Breast epithelium (tissue), 4 donors: ENCODE measurements at regions not wholly inside any gene's neighbourhood (a gene's known extent, or its start where the extent isn't known, plus 50 kb on each side); places are given as distances from the start of the nearest gene placed in this dataset.

ENCODE experiments used
- DNase-seq, 2 donors: peaks; one replicate each; pipeline ENCODE4 v3.0.0-alpha.2; 2019; ENCODE audit warnings: low spot score in 2 of 2
- H3K27ac ChIP-seq, 2 donors: fragments of 200-600 bp; sonication (generic) in 1 of 2; one replicate each; pipeline ENCODE4 v1.5.1; 2016 to 2019; ENCODE audit warnings: mild to moderate bottlenecking in 1 of 2
- H3K27me3 ChIP-seq, 2 donors: fragments of 200-600 bp; sonication (generic) in 1 of 2; one replicate each; pipeline versions ENCODE4 v1.5.1 to v1.6.0; 2017 to 2019; ENCODE audit warnings: control low read depth in 1 of 2, mild to moderate bottlenecking in 1 of 2
- H3K36me3 ChIP-seq: fragments of 200-600 bp; one replicate; pipeline ENCODE4 v1.5.1; 2019
- H3K4me1 ChIP-seq, 2 donors: fragments of 200-600 bp; sonication (generic); one replicate each; pipeline ENCODE4 v1.5.1; 2016 to 2019; ENCODE audit warnings: control low read depth in 1 of 2
- H3K4me3 ChIP-seq, 3 donors: fragments of 200-600 bp; sonication (generic); 1 replicate in 2 of 3; 2 replicates in 1 of 3; pipeline ENCODE4 v1.5.1; 2016 to 2019; ENCODE audit warnings: mild to moderate bottlenecking in 3 of 3, moderate library complexity in 2 of 3
- H3K9me3 ChIP-seq, 2 donors: fragments of 200-600 bp; sonication (generic) in 1 of 2; one replicate each; pipeline ENCODE4 v1.5.1; 2016 to 2019; ENCODE audit warnings: control low read depth in 1 of 2
- POLR2A ChIP-seq: fragments of 450-650 bp; IDR thresholded peaks from one replicate; pipeline ENCODE4 v1.6.1; 2016; ENCODE audit warnings: antibody characterized with exemption, mild to moderate bottlenecking, moderate library complexity
- POLR2AphosphoS5 ChIP-seq, 3 donors: sonication (generic); formaldehyde crosslinking; IDR thresholded peaks; one replicate each; pipeline ENCODE4 v1.6.1; 2017; ENCODE audit warnings: antibody characterized with exemption in 3 of 3
- intact Hi-C: fragments of 100-400 bp; cut with DNase I; formaldehyde crosslinking; loops from one replicate; pipeline ENCODE4 v1.15.1; 2023; ENCODE audit warnings: low total_unique reads
- TF ChIP-seq, protein P1 (sequence below), 3 donors: fragments of 450-650 bp; IDR thresholded peaks; one replicate each; pipeline ENCODE4 v1.5.1; 2016 to 2017; ENCODE audit warnings: antibody characterized with exemption in 3 of 3, mild to moderate bottlenecking in 3 of 3, moderate library complexity in 3 of 3

GRCh38 chr1:184896000-184896399, 78.3 kb downstream of the NIBAN1 start:
- no peaks in the 10 kb centered on the region for H3K4me1 ChIP-seq
- TF ChIP-seq, protein P1, sequence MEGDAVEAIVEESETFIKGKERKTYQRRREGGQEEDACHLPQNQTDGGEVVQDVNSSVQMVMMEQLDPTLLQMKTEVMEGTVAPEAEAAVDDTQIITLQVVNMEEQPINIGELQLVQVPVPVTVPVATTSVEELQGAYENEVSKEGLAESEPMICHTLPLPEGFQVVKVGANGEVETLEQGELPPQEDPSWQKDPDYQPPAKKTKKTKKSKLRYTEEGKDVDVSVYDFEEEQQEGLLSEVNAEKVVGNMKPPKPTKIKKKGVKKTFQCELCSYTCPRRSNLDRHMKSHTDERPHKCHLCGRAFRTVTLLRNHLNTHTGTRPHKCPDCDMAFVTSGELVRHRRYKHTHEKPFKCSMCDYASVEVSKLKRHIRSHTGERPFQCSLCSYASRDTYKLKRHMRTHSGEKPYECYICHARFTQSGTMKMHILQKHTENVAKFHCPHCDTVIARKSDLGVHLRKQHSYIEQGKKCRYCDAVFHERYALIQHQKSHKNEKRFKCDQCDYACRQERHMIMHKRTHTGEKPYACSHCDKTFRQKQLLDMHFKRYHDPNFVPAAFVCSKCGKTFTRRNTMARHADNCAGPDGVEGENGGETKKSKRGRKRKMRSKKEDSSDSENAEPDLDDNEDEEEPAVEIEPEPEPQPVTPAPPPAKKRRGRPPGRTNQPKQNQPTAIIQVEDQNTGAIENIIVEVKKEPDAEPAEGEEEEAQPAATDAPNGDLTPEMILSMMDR (IDR thresholded peaks at IDR 0.05) = no peak
- TF ChIP-seq POLR2AphosphoS5 (IDR thresholded peaks at IDR 0.05) (no peak), POLR2A (no peak)
- intact Hi-C loops = loop anchor here (5.0 kb wide), 1 partner anchor 249 kb away; no protein-coding TSS in a partner anchor
- H3K27ac ChIP-seq = no peak overlapping the region
- H3K36me3 ChIP-seq = no peaks in the 10 kb centered on the region
- DNase-seq = no peak
- H3K27me3 ChIP-seq = no peaks in the 10 kb centered on the region
- H3K9me3 ChIP-seq = no peaks in the 10 kb centered on the region
- no peak overlapping the region for H3K4me3 ChIP-seq

DNA sequence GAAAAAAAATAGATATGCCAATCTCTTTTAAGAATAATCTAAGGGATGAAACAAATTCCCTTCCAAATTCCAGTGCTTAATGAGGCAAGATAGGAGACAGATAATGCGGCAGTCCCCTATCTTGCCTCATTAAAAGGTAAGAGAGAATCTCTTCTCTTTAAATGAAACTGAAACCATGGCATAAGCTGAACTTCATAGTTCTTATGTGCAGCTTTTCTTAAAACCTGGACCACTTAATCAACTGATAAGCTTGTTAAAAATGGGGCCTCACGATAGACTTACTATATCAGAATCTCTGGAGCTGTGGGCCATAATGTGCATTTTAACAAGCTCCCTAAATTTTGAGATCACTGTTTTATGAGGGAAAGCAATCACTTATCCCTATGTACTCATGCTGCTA, 79.2 kb downstream of the NIBAN1 start:
- no peak for DNase-seq
- Histone ChIP-seq H3K27me3 (no peaks in the 10 kb centered on the region), H3K36me3 (no peaks in the 10 kb centered on the region), H3K4me3 (no peak overlapping the region), H3K4me1 (no peaks in the 10 kb centered on the region), H3K27ac (no peak overlapping the region), H3K9me3 (no peaks in the 10 kb centered on the region)
- TF ChIP-seq POLR2AphosphoS5 (IDR thresholded peaks at IDR 0.05) (no peak), POLR2A (no peak)
- TF ChIP-seq, protein P1 (IDR thresholded peaks at IDR 0.05) = no peak
- intact Hi-C loops = loop anchor here (5.0 kb wide), 1 partner anchor 248 kb away; no protein-coding TSS in a partner anchor

GRCh38 chr1:184893695-184894094, 80.6 kb downstream of the NIBAN1 start:
- H3K27me3 ChIP-seq = no peaks in the 10 kb centered on the region

DNA sequence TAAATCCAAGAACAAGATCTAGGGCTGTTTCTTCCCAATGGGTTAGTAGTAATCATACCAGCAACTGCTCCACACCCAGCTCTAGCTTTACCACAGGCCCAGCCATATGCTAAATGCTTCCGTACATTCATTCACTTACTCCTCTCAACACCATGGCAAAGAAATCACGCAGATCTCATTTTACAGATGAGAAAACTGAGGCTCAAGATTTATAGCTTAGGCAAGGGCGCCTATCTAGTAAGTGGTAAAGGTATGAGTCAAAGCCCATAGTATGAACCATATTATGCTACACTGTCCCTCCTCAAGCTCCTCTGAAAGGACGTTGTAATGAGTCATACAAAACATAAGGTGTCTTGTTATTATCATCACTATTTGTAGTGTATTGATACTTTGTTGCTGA, 82.2 kb downstream of the NIBAN1 start:
- no peak for TF ChIP-seq POLR2AphosphoS5 (IDR thresholded peaks at IDR 0.05)
- TF ChIP-seq POLR2A = no peak
- TF ChIP-seq, protein P1 (IDR thresholded peaks at IDR 0.05) = no peak
- intact Hi-C loops = no loop called here
- no peaks in the 10 kb centered on the region for H3K4me1 ChIP-seq
- H3K36me3 ChIP-seq = no peaks in the 10 kb centered on the region
- H3K4me3 ChIP-seq = no peak overlapping the region
- H3K9me3 ChIP-seq = no peaks in the 10 kb centered on the region
- no peaks in the 10 kb centered on the region for H3K27me3 ChIP-seq
- DNase-seq = no peak
- peak overlapping the region in 1 of 2 donors; percentile 35 for H3K27ac ChIP-seq

More at GRCh38 chr1:184893695-184894094, 80.6 kb downstream of the NIBAN1 start:
- no peak overlapping the region for H3K4me3 ChIP-seq
- no peak overlapping the region for H3K27ac ChIP-seq
- TF ChIP-seq POLR2AphosphoS5 (IDR thresholded peaks at IDR 0.05) = no peak
- no peak for TF ChIP-seq POLR2A
- TF ChIP-seq, protein P1 (IDR thresholded peaks at IDR 0.05) = no peak
- no peak for DNase-seq
- H3K4me1 ChIP-seq = no peaks in the 10 kb centered on the region
- no peaks in the 10 kb centered on the region for H3K9me3 ChIP-seq
- intact Hi-C loops = no loop called here
- no peaks in the 10 kb centered on the region for H3K36me3 ChIP-seq

GRCh38 chr1:184891440-184891839, 82.9 kb downstream of the NIBAN1 start:
- Histone ChIP-seq H3K27ac (peak overlapping the region; percentile 70 to 82), H3K36me3 (no peaks in the 10 kb centered on the region), H3K27me3 (no peaks in the 10 kb centered on the region), H3K4me3 (no peak overlapping the region), H3K4me1 (no peaks in the 10 kb centered on the region), H3K9me3 (no peaks in the 10 kb centered on the region)
- TF ChIP-seq, protein P1 (IDR thresholded peaks at IDR 0.05) = no peak
- TF ChIP-seq POLR2A (no peak), POLR2AphosphoS5 (IDR thresholded peaks at IDR 0.05) (no peak)
- intact Hi-C loops = no loop called here
- DNase-seq = no peak
